Hematopoietic multipotent progenitor cell (in vitro differentiated cells): ENCODE measurements at regions not wholly inside any gene's neighbourhood (a gene's known extent, or its start where the extent isn't known, plus 50 kb on each side); places are given as distances from the start of the nearest gene placed in this dataset.
"Not testable (repeated sequence)": the region's sequence is repeated elsewhere in the genome, so short reads cannot be mapped to it uniquely, and the experiment has no call there.

ENCODE experiments used
- DNase-seq, 3 donors: peaks; one replicate each; pipeline ENCODE4 v3.0.0-alpha.2; 2011 to 2015; ENCODE audit warnings: low read depth in 2 of 3, low spot score in 2 of 3

DNA sequence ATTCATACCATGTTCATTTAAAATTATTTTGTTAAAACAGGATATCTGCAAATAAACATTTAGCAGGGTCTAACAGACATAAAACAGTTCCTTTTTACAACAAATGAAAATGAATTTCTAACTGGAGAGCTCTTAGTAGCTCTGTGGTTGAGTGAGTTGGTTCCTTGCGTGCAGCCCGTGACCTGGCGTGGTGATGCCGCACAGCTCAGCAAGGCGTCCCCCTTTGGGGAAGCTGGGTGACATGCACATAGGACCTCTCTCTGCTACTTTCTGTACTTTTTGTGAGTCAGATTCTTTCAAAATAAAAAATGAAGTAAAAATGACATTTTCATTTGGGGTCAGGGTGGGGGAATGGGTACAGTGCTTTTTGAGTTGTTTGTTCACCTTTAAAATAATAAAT lies 75.9 kb downstream of the NPIPB11 start:
- not testable (repeated sequence) for DNase-seq

- DNase-seq, result not testable (repeated sequence)
Measured at GRCh38 chr16:29328528-29328927, 78.0 kb downstream of the NPIPB11 start.

DNA sequence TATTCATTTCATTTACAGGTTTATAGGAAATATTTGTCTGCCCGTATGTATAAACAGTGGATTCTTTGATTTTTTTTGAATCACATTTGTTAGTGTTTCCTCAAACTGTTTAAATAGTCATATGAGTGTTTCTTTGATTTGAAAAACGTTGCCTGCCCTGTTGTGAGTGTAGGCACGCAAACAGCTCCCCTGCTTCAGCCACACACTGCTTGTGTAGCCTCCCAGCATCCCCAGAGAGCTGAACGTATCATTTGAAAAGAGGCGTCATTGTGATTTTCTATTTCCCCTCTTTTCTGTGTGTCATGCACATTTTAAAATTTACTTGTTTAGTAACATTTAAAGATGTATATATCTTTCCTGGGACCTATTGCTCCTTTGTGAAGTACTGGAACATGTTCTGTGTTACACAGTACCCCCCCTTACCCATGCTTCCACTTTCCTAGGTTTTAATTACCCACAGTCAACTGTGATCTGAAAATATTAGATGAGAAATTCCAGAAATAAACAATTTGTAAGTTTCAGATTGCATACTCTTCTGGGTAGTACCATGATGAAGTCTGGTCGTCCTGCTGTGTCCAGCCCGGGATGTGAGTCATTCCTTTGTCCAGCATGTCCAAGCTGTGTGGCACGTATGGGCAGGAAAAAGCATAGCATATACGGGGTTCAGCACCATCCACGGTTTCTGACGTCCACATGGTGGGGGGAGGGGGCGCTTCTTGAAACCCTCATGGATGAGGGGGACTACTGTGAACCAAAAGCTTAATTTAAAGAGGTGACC lies 78.7 kb downstream of the NPIPB11 start:
- not testable (repeated sequence) for DNase-seq

DNA sequence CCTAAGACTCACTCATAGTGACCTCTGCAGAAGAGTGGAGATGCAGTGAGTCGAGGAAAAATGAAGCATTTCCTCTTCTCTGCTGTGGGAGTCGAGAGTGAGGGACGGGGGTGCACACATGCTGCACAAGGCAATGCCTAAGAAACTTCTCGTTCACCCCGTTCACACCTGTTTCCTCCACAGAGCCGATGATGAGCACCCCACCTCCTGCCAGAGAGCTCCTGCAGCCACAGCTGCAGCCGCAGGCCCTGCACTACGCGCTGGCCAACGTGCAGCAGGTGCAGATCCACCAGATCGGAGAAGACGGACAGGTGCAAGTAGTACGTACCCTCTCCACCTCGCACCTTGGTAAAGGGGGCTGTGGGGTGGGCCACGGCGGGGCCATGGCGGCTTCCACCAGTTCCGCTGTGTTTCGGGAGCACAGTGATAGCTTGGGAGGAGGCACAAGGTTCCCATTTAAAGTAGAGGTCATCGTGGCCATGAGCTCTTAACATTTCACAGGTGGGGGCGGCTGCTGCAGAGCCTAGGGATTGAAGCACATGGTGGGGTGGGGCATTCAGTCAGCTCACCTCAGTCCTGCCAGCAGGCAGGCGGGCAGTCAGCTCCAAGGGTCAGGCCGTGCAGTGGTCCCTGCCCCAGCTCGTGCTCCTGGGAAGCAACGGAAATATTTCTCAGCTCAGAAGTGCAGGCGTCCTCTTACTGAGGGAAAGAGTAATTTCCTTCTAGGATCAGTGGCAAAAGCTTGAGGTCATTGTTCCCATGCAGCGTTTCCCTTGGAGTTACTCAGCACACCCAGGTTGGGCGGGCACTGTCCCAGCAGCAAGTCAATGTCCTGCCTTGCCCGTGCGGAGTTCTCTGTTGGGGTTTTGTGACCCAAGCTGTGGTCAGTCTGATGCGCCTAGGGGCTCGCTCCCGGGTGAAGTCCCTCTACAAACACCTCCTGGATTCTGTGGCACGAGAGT lies 80.1 kb downstream of the NPIPB11 start:
- not testable (repeated sequence) for DNase-seq

GRCh38 chr16:29323725-29324124 lies 82.8 kb downstream of the NPIPB11 start:
- DNase-seq, result not testable (repeated sequence)

DNA sequence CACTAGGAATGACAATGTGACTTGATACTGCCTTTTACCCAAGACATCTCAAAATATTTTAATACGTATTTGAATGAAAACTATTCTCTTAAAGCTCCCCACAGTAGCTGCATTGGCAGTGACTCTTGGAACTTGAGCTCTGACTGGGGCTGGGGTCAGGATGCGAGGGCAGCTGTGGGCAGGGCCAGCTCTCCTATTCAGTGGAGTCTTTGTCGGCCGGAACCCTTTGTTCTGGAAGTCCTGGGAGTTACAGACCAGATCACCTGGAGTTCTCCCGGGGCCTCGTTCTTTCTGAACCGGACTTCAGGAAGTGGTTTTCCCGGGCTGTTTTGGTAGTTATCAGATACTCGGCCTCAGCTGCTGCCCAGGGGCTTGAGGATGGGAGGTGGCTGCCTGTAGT lies 84.9 kb downstream of the NPIPB11 start:
- DNase-seq, result no peak

GRCh38 chr16:29321000-29321393 lies 85.5 kb downstream of the NPIPB11 start:
- no peak for DNase-seq

- DNase-seq, result no peak
Measured at GRCh38 chr16:29320274-29320999, 86.1 kb downstream of the NPIPB11 start.

GRCh38 chr16:29319726-29320125 lies 86.8 kb downstream of the NPIPB11 start:
- DNase-seq, result no peak

DNA sequence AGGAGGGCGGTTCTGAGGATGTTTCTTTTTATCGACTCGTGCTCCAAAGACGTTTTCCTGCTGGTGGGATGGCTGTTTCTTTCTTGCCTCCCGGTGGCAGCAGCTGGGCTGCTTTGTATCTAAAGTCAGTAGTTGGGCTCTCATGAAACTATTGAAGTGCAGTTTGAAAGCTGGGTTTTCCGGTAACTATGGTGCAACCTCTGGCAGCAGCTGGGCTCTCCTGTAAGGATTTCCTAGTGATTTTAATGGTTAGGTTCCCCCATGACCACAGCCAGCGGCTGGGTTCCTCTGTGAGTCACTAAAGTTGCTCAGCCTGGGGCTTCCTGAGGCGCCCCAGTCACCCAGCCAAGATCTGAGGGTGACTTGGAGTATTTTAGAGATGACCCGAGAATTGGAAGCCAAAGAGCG lies 87.9 kb downstream of the NPIPB11 start:
- peak in 2 of 3 donors; percentile 53 to 78 for DNase-seq

- no peak for DNase-seq
Measured at GRCh38 chr16:29318037-29318436, 88.5 kb downstream of the NPIPB11 start.

GRCh38 chr16:29317269-29317668 lies 89.2 kb downstream of the NPIPB11 start:
- no peak for DNase-seq

DNA sequence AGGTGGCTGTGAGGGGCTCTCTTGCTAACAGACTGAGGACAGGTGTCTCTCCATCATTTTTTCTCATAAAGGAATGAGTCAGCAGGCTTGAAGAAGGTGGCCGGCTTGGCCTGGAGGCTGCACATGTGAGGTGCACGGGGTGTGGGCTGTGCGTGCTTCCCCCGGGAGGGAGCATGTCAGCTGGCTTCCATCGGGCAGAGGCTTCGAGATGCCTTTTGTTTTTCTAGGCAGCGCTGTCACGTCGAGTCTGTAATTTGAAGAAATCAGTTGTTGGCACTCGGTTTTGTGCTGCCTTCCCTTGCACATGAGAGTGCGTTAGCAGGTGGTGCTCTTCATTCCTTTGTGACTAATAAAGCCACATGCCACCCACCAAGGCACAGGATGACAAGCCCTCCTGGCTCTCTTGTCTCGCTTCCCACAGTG lies 89.7 kb downstream of the NPIPB11 start:
- DNase-seq, result no peak

GRCh38 chr16:29315916-29316517 lies 90.5 kb downstream of the NPIPB11 start:
- DNase-seq, result no peak

- no peak for DNase-seq
Measured at GRCh38 chr16:29315046-29315445, 91.5 kb downstream of the NPIPB11 start.

GRCh38 chr16:29314292-29314934 lies 92.1 kb downstream of the NPIPB11 start:
- no peak for DNase-seq

DNA sequence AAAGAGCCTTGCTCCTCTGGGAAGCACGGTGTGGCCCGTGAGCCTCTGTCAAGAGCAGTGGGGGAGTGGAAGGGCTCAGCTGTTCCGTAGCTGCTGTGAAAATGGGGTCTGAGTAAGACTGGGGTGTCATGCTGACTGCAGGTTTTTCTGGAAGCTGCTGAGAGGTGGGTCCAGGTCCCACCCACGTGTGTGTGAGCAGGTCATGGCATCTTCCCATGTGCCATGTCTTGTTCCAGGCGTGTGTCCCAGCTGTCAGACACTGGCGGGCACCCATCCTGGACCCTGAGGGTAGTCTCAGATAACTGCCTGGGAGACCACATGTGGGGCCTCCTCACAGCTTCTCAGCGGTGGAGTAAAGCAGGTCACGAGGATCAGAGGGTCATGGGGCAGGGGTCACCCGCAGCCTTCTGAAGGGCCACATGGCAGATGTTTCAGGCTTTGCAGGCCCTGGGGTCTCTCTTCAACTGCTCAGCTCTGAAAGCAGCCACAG lies 92.9 kb downstream of the NPIPB11 start:
- no peak for DNase-seq

DNA sequence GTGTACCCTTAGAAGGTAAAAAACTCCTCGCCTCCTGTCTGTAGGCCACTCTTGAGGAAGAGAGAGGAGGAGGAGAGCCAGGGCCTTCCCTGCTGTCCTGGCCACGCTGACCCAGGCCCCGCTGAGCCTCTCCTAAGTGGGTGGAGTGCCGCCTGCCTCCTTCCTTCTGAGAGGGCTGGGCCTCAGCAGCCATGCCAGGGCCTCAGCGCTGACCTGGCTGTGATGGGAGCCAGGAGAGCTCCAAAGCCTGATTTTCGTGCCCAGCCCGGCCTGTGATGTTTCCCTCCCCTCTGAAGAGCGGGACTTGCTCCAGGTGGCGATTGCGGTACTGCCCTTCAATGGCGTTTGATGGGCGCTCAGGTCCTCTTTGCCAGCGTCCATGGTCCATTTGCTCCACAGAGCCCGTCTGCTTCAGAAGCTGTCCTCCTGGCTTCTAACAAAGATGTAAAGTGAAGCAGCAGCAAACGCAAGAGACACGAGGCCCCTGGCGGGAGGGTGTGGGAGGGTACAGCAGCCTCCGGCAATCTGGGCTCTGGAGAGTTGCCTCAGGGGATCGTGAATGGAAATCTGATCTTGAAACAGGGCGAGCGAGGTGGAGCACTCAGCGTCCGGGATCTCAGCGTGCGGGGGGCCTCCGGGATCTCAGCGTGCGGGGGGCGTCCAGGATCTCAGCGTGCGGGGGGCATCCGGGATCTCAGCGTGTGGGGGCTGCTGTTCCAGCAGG lies 93.5 kb downstream of the NPIPB11 start:
- no peak for DNase-seq

- not testable (repeated sequence) for DNase-seq
Measured at GRCh38 chr16:29312345-29312675, 94.2 kb downstream of the NPIPB11 start.
